GM20000 (cell line): ENCODE measurements at regions not wholly inside any gene's neighbourhood (a gene's known extent, or its start where the extent isn't known, plus 50 kb on each side); places are given as distances from the start of the nearest gene placed in this dataset.

Experiments
- DNase-seq: peaks from one replicate; pipeline ENCODE4 v3.0.0; 2012; ENCODE audit warnings: low spot score
- TF ChIP-seq, protein P1 (sequence below): IDR thresholded peaks from 2 replicates; pipeline ENCODE4 v1.5.1; 2012; ENCODE audit warnings: mild to moderate bottlenecking, control low read depth; ENCODE audit errors: extremely low read depth, missing control alignments

DNA sequence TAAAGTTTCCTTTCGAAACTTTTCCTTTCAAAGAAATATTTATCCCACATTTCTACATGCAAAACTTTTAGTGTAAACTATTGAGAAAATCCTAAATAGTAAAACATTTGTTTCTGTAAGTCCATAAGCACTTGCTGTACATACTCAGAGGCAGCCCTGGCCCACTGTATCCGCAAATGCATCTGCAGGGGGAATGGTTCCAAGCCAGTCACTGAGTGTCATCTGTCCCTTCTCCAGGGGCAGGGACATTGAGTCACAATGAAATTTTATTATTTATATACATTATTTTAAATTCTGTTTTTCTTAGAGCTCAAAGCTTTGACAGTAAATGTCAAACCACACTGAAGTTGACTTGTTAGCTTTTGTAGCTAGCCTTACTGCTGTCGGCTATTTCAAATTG lies 367.2 kb downstream of the MTX2 start:
- TF ChIP-seq, protein P1, sequence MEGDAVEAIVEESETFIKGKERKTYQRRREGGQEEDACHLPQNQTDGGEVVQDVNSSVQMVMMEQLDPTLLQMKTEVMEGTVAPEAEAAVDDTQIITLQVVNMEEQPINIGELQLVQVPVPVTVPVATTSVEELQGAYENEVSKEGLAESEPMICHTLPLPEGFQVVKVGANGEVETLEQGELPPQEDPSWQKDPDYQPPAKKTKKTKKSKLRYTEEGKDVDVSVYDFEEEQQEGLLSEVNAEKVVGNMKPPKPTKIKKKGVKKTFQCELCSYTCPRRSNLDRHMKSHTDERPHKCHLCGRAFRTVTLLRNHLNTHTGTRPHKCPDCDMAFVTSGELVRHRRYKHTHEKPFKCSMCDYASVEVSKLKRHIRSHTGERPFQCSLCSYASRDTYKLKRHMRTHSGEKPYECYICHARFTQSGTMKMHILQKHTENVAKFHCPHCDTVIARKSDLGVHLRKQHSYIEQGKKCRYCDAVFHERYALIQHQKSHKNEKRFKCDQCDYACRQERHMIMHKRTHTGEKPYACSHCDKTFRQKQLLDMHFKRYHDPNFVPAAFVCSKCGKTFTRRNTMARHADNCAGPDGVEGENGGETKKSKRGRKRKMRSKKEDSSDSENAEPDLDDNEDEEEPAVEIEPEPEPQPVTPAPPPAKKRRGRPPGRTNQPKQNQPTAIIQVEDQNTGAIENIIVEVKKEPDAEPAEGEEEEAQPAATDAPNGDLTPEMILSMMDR: no peak
- DNase-seq: no peak

DNA sequence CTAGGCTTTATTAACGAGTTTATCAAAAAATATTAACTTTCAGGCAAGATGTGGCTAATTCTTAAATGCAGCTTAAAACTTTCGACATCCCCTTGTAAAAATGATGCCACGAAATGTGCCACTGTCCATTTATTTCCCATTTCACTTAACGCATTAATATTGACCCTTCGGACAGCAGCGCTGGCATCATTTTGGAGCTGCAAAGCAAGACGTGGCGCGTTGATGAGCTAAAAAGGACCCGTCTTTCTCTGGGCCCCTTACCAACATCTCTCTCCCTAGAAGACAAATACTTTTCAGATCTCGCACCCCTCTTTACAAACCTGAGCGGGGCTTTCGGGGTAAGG lies 367.9 kb downstream of the MTX2 start:
- TF ChIP-seq, protein P1: no peak
- DNase-seq: no peak

DNA sequence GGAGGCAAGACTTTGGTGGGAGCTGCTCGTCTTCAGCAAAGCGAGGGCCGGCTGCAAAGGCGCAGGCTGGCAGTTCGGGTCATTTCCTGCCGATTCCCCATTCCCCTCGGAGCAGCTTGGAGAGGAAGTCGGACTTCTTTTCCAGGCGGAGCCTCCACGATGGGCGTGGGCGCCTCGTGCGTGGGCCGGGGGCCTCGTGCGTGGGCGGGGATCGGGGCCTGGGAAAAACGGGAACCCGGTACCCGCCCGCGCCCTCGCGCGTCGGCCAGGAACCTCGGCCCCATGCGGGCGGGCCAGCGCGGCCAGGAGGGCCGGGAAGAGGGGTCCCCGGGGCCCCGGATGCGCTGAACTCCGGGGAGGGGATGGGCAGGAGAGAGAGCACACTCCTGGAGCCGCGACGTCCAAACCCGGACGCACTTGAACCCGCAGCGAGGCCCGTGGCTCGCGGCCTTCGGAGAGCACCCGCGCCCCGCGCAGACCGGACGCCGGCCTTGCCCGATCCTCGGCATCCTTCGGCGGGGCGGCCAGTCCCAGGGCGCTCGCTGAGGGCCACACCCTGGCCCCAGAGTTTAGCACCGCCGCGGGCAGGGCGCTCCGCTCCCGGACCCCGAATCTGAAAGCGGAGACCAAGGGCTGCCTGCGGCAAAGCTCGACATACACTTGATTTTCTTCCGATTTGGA lies 368.4 kb downstream of the MTX2 start:
- no peak for DNase-seq
- TF ChIP-seq, protein P1: no peak

DNA sequence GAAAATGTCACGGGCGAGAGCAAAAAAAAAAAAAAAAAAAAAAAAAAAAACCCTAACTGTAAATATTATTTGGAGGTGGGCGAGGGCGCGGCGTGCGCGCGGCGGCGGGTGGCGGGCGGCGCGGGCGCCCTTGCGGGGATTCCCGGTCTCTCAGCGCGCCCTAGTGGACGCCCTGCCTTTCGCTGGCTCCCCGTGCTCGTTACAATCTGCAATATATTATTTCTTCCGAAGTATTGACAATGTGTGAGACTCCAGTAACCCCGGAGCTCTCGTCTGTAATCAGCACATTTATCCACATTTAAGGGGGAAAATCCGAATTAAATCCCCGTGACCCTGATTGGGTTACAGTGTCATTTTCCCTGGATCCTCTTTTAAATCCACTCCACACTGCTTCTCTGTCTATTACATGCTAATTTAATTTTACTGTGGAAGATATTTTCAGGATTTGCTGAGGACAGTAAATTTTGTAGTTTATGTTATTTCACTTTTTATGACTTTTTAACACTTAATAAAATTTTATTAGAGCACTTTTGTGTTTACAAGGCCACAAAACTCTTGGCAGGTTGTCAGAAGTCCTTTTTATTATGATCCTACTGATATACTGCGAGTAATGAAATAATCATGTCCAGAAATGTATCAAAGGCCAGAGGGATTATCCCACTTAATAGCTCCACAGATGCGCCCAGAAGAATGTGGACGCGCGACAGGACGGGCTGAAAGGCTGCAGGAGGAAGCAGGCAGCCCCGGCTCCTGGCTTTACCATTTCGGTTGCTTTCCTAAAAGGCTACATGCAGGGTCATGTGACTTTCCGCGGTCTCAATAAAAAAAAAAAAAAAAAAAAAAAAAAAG lies 369.1 kb downstream of the MTX2 start:
- DNase-seq: peak; percentile 90
- TF ChIP-seq, protein P1: peak; percentile 63

DNA sequence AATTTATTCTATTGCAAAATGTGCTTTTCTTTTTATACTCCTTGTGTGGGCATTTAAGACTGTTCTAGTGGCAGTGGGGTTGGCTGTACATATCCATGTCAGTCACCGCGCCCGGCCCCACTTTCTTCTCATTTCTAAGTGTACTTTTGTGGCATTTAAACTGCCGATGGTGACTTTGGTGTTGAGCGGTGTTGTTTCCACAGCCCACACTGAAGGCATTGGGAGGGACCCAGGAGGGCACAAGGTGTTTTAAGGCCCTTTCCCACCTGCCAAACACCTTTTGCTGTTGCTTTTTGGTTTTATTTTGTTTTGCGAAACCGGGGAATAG lies 369.7 kb downstream of the MTX2 start:
- TF ChIP-seq, protein P1: no peak
- no peak for DNase-seq

DNA sequence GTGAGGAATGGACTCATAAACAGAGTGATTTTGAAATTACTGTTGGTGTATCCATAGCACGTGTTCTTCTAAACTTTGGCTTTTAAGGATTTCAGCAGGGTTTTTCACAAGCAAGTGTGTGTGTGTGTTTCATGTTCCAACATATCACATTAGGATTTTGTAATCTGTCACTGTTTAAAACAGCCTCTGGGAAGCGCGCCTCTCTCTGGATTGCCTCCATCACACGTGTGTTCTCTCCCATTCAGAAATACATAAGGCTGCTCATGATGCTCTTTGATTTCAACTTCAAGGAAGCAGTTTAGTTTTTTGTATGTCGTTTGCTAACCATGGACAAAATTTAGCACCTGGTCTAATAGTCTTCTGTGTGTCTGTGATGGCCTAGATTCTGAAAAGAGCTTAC lies 370.4 kb downstream of the MTX2 start:
- TF ChIP-seq, protein P1: no peak
- no peak for DNase-seq

DNA sequence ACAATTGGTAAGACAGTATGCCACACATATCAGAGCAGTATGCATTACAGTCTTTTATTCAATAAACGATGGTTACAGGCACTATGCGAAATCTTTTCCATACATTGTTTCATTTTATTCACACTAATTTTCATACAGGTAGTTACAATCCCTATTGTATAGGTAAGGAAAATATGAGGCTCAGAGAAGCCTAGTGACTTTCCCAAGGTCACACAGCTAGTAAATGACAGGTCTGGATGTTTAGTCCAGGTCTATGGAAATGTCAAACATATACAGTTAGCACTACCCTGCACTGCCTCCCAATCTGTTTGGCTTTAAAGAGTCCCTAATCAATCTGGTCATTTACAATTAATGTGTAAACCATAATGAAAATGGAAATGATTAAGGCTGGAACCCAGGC lies 372.2 kb downstream of the MTX2 start:
- DNase-seq: no peak

More for the DNA sequence above, 372.2 kb downstream of the MTX2 start:
- TF ChIP-seq, protein P1: no peak
